GM19438 (cell line): ENCODE measurements at regions not wholly inside any gene's neighbourhood (a gene's known extent, or its start where the extent isn't known, plus 50 kb on each side); places are given as distances from the start of the nearest gene placed in this dataset.

Source experiments
- ATAC-seq: cut with Tn5 transposase; IDR thresholded peaks from one replicate; pipeline ENCODE4 v1.9.1; 2021; ENCODE audit warnings: low read depth; ENCODE audit not compliant: unreplicated experiment

DNA sequence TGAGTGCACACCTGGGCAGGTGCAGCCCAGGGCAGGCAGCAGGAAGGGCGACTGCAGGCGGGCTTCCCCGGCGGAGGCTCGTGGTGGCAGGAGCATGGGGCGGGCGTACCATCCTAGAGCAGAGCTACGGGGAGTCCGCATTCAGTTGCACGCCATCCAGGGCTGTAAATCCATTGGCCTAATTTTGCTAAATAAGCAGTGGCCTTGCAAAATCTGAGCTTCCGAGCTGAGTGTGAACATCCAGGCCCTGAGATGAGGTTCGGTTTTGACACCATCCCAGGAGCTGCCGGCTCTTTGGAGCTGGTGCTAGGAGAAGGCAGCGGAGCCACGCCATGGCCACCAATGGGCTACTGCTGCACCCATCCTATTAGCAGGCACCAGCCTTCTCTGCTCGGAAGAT, 664.8 kb downstream of the BRD1 start:
- no peak for ATAC-seq

DNA sequence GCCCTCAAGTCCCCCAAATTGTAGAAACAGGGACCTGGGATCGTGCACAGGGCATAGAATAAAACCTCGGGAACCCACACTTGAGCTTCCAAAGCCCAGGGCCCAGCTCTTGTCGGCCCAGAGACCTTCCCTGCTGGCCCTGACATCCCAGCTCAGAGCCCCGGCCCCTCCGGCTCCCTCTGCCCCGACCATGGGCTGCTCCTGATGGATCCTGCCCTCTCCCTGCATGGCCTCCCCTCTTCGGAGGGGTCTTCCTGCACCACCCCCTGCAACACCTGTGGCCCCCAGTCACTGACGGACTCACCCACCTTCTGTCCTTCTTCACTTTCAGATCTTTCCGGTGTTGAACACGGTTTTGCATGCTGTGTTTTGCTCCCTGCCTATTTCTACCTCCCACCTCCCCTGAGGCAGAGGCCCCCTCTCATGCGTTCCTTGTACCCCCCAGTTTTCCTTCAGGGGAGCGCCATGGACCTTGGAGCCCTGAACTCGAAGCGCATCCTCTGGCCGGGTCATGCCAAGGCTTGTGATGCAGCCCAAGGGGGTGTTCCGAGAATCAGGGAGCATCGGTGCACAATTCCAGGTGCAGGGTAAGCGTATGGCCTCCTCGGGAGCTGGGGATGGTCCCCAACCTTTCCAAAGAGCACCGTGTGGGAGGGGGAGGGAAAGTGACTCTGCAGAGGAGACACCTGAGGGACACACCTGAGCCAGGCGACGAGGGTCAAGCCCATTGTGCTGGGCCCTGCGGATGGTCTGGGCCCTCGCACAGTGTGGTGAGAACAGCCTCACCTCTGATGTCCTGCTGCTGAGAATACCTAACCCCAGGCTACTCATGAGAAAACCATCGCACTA, 666.4 kb downstream of the BRD1 start:
- ATAC-seq, result no peak

DNA sequence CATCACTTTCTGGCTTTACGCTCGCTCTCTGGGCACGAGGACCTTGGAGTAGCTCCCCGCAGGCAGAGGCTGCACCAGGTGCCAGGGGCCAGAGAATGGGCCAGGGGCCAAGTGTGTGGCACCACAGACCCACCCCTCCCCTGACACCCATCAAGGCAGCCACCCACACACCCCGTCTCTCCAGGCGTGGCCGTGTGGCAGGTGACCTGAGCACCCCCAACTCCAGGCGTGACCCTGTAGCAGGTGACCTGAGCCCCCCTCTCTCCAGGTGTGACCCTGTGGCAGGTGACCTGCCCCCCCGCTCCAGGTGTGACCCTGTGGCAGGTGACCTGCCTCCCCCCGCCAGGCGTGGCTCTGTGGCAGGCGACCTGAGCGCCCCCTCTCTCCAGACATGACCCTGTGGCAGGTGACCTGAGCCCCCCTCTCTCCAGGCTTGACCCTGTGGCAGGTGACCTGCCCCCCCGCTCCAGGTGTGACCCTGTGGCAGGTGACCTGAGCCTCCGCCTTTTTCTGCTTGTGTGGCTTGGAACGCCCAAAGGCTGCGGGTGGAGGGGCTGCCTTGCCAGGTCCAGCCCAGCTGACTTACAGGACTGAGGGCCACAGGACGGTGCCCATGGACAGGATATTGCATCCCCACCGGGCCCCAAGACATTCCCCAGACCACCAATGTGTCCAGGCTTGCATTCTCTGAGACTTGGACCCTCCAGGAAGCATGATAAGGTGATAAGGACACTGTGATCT, 667.2 kb downstream of the BRD1 start:
- no peak for ATAC-seq

DNA sequence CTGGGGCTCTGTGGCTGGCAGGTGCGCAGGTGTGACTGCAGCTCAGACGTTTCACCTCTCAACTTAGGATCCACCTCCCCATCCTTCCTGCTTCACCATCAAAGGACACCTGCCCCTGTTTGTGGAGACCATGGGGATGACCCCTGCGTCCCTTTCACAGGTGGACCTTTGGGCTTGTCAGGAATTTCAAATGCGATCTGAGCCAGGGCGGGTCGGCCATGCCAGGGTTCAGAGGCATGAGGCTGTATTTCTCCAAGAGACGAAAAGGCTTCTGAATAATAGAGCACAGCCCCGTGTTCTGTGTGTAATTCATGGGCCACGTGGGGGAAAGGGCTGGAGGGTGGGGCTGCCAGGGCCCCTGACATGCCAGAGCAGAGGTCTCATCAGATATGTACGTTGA, 668.0 kb downstream of the BRD1 start:
- ATAC-seq, result no peak

DNA sequence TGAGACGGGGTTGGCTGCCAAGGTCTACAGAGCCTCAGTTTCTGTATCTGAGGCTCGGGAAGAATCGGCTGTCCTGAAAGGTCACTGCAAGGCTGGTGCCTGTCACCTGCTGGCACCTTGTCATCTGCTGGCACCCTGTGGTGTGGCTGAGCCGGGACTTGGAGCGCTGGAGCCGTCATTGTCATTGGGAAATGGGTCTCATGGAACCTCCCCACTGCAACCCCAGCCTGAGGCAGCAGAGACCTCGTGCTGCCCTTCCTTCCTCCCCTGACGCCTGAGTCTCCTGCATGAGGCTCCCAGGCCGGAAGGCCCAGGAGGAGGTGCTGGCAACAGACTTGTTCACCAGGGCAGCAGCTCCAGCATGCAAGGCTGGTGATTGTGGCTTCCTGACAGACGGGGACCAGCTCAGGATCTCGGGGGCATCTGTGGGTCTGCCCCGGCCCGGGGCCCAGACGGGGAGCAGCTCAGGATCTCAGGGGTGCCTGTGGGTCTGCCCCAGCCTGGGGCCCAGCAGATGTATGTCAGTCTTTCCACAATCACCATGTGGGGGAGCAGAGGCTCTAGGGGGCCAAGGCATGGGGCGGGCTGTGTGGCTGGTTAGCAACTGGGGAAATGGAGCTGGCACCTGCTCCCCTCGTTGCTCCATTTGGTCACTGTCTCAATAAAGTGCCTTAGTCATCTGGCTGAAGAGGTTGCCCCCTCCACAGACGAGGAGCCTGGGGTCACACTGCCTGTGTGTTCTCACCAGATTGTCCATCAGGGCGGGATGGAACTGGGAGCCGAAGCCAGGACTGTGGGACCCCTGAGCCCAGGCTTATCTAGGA, 668.7 kb downstream of the BRD1 start:
- ATAC-seq, result no peak

DNA sequence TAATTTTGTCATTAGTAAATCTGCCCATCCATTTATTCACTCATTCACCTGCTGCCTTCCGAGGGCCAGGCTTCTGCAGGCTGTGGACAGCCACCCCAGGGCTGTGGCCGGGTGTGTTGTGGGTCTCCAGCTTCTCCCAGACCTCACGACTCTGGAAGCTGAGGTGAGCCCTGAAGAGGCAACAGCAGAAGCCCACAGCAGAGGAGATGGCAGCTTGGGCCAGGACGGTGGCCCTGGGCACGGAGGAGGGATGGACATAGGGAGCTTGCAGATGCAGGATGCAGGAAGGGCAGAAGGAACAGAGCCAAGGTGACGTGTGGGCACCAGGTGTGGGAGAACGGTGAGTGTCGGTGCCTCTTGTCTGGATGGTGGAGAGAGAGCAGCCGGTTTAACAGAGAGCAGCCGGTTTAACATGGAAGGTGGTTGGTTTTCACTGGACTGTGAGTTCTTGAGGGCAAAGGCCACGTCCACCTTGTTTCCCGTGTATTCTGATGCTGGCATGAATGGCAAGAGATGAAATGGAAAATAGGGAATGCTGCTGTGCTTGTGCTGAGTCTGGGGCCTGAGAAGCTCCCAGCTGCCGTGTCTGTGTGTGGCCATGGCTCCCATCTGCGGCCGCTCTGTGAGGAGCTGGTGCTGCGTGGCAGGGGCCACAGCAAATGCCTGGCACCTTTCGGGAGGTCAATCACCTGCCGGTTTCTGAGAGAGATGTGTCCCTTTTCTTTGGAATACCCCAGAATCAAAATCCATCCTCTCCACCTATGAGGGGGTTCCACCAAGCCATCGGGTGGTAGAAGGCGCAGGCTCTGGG, 669.9 kb downstream of the BRD1 start:
- no peak for ATAC-seq

DNA sequence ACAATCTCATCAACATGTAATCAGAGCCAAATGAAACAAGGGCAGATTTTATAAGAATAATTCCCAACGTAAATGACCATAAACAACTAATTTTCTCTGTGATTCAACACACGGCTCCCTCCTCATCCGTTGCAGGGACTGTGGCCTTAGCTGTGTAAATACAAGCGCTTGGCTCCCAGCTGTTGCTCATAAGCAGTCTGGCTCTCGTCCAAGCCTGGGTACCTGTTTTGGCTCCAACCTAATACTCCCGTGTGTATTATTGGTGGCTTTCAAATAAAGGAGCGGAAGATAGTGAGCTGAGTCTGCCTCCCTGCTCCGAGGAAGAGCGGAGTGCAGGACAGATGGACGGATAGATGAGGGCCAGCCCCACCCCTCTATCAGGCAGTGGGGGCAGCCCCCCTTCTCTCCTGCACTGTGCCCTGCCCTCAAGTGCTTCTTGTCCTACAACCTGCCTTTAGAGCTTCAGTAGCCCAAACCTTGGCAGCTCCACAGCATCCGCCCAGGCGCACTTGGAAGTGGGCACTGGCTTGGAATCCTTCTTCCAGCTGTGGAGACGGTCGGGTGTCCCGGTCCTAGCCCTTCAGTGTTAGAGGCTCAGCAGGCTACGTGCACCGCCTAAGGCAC, 670.9 kb downstream of the BRD1 start:
- no peak for ATAC-seq

DNA sequence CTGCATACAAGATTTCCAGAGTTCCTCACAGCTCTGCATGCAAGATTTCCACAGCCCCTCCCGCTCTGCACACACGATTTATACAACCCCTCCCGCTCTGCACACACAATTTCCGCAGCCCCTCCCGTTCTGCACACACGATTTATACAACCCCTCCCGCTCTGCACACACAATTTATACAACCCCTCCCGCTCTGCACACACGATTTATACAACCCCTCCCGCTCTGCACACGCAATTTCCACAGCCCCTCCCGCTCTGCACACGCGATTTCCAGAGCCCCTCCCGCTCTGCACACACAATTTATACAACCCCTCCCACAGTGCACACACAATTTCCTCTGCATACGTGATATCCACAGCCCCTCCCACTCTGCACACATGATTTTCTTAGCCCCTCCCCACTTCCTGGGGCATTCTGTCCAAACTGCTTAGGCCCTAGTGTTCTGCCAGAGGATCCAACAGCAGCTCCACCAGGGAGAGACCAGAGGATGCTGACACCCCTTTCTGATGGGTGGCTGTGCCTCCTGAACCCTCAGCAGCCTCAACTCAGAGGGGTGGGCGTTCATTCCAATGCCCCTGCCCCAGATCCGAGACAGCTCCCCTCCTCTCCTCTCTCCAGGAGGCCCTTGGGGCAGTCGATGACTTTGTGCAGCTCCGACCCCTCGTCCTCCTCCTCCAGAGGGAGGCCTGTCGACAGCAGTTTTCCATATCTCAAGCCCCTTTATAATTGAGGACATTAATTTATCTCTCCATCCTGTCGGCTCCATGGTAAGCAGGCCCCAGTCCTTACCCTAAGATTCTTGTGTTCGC, 671.7 kb downstream of the BRD1 start:
- ATAC-seq, result no peak

DNA sequence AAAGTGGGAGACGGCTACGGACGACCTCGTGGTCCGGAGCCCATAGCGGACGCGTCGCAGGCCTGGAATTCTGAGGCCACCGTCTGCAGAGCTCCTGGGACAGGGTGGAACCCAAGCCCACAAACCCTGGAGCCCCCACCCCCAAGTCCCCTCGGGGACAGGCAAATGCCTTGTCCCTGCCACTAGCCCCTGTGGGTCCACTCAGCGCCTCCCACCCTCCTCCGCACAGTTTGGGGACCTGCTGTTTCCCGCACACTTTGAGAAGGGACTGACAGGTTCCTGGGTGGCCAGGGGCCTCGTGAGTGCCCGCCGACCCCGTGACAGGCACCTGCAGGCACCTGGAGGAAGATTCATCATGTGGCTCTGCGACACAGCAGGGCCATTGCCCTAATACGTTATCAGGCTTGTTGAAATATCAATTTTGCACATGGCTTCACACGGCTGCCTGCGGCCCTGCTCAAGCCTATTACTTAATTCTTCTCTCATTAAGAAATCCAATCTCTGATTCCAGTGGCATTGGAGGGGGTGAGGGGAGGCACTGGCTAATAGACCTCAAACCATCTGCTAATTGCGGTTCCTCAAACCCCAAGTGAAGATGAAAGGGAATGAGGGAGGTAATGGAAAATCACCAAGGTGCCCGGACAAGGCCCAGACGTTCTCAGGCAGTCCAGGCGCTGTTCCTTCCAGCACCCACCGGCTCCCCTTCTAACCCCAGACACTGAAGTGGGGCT, 672.5 kb downstream of the BRD1 start:
- no peak for ATAC-seq

DNA sequence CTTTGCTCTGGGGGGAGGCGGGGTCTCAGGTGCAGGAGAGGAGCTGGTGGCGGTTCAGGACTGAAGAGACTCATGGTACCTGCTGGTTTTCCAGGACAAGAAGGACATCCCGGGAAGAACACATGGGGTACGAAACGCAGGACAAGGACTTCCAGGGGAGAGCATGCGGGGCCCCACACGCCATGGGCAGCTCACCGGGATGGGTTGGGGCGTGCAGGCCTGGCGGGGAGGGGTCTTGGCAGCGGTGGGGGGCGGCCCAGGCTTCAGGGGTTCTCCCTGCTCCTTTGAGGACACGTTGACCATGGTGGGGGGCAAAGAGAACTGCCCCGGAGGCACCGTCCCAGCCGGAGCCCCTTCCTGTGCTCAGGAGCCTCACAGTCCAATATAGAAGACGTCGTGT, 673.2 kb downstream of the BRD1 start:
- no peak for ATAC-seq

DNA sequence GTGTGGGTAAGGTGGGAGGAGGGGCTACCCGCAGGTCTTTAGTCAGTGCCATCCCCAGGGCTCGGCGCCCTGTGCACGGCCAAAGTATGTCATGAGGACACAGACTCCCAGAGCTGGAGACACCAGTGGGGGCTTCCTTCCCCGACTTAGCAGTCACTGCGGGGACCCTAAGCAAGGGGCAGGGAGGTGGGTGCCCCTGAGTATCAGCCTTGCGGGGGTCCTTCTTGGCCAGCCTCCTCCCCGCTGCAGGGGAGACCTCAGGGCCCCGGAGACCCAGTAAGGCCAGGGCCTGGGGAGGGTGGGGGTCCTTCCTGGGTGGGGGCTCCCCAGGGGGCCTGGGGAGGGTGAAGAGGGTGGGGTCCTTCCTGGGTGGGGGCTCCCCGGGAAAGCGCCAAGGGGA, 673.8 kb downstream of the BRD1 start:
- no peak for ATAC-seq

DNA sequence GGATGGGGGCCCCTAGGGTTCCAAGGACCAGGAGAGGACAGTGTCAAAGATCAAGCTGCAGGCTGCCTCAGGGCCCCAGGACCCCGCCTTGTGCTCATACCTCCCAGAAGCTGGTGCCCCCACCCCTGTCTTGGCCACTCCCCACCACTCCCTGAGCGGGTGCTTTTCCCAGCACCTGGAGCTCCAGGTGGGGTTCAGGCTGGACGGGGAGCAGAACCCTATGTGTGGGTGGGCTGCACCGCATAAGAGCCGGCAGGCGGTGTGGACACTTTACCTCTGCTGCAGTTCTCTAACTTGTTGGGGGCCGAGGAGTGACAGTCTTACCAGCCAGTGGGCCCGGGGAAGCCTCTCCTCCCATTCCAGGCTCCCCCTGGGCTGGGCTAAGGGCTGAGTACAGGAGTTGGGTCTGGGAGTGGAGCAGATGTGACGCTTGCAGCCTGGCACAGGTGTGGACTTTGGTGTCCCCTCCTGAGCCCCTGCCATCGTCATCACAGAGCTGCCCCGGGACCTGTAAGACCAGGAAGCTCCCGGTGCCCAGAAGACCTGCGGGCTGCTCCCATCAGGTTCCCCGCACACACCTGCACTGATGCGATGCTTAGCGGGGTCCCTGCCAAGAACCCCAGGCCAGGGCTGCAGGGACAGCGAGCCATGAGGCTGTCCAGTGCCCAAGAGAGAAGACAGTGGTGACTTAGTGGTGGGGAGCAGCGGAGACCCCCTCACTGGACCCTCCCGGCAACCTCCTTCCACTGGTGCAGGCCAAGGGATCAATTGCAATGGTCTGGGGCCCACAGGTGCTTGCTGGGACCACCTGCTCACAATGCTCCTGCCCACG, 674.5 kb downstream of the BRD1 start:
- ATAC-seq, result no peak

DNA sequence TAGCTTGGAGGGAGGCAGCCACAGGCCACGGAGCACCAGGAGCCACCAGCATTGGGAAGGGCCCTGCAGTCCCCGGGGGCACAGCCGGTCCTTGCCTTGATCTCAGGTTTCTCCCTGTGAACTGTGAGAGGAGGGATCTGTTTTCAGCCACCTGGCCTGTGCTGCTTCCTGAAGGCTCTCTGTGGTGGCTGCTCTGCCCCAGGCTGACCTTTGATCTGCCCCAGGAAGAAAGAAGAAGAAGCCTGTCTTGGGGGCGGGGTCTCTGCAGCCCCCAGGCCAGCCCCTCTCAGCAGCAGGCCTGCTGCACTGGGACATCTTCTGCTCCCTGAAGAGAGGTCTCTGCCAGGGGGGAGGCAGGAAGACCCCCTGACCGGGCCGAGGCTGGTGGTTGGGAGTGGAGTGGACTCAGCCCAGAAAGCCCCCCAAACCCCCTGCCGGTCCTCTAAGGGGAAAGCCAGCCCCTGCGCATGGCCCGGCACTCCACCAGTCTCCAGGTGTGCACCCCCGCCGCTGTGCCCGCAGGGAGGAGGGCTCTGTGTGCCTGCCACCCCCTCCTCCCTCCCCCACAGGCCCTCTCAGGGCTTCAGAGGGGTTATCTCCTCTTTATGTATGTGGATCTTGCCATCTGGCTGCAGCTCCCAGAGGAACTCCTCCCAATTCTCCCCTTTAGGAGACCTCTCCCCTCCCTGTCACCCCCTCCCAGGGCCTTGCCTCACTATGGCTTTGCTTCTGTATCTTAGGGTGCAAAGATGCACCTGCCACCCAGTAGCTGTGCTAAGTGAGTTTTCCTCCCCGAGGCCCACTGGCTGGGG, 675.3 kb downstream of the BRD1 start:
- no peak for ATAC-seq

DNA sequence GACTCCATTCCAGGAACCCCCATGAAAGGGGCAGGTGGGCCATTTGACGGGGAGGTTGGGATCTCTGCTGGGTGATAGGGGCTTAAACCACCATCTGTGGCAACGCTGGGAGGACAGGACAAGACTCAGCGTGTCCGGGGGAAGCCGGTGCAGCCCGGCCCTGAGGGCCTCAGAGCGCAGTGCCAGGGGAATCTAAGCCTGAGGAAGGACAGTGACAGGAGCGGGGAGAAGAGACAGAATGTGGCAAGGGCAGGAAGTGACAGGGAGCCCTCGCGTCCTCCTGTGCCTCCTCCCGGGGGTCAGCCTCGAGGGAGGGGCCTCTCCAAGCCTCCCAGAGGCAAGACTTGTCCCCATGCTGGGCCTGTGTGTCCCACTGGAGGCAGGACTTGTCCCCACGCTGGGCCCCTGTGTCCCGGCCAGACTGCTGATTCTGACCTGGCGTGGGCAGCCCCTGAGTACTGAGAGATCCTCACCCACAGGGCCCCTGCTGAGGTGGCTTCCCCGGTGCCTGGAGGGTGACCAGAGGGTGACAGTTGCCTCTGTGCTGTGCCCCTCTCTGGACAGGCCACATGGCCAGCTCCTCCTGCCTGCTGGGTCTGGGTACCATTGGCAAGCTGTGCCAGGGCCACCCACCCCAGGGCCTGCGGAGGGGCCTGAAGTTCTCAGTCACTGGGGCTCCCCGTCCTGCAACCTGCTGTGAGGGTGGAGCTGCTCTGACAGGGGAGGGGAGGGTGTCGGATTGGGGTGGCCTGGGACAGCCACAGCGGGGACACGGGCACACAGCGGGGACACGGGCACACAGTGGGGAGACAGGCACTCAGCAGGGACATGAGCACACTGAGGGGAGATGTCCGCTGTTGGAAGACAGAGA, 676.2 kb downstream of the BRD1 start:
- no peak for ATAC-seq

DNA sequence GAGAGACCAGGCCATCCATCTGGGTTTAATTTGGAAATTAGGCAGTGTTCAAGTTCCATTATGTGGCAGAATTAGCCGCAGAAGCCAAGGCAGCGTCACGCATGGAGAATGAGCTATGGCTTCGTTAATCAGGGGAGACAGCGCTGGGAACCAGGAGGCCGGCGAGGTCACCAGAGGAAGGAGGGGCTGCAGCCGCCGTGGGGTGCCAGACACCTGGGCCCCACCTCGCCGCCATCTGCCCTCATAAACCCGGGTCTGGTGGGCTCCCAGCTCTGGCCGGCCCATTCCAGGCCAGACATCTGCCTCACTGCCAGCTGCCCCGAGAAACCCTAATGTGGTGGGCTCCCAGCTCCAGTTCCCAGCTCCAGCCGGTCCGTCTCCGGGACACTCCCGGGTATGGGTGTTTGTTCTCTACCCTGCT, 676.9 kb downstream of the BRD1 start:
- ATAC-seq, result no peak
